BJ (cell line): ENCODE measurements at regions not wholly inside any gene's neighbourhood (a gene's known extent, or its start where the extent isn't known, plus 50 kb on each side); places are given as distances from the start of the nearest gene placed in this dataset.

Source experiments
- CTCF ChIA-PET: fragments of 350-600 bp; formaldehyde crosslinking; extraction: SDS; loops from one replicate; lab custom pipeline; 2021; ENCODE audit warnings: antibody characterized with exemption, inconsistent platforms; lab: Yijun Ruan, JAX
- POLR2A ChIA-PET: fragments of 300-600 bp; sonication (Branson Sonifier 250); formaldehyde crosslinking; extraction: SDS; loops from one replicate; lab custom pipeline; 2021; ENCODE audit warnings: antibody characterized with exemption; lab: Charles Lee
- DNase-seq: peaks from one replicate; pipeline ENCODE4 v3.0.0-alpha.2; 2011; ENCODE audit warnings: low read depth
- H3K27me3 ChIP-seq: 2 replicates; pipeline ENCODE4 v1.6.0; 2011; ENCODE audit warnings: low read length; ENCODE audit not compliant: control insufficient read depth, insufficient read depth
- H3K36me3 ChIP-seq: 2 replicates; pipeline ENCODE4 v1.5.1; 2011; ENCODE audit warnings: low read length; ENCODE audit not compliant: control insufficient read depth, insufficient read depth
- H3K4me3 ChIP-seq: 2 replicates; pipeline ENCODE4 v1.5.1; 2011; ENCODE audit warnings: low read depth, mild to moderate bottlenecking, control low read depth, low read length
- TF ChIP-seq, protein P1 (sequence below): IDR thresholded peaks from 2 replicates; pipeline ENCODE4 v1.5.1; 2011; ENCODE audit warnings: low read depth, mild to moderate bottlenecking, control low read depth, inconsistent platforms, low read length, moderate library complexity; ENCODE audit not compliant: insufficient read depth

DNA sequence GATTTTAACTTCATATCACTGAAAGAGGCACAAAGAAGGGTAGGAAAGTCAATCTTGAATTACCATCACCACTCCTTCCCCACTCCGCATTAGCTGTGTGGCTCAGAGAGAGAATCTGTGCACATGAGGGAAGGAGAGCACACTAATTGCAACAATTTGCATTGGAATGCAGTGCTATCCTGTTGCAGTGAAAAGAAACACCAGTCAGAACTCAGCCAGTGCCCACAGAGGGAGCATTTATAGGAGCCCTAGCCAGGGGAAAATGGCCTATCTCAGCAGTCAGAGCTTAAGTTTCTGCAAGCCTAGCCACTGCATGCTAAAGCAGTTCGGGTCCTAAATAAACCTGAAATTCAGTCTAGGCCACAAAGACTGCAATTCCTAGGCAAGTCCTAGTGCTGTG, 159.4 kb upstream of the AR start:
- TF ChIP-seq, protein P1, sequence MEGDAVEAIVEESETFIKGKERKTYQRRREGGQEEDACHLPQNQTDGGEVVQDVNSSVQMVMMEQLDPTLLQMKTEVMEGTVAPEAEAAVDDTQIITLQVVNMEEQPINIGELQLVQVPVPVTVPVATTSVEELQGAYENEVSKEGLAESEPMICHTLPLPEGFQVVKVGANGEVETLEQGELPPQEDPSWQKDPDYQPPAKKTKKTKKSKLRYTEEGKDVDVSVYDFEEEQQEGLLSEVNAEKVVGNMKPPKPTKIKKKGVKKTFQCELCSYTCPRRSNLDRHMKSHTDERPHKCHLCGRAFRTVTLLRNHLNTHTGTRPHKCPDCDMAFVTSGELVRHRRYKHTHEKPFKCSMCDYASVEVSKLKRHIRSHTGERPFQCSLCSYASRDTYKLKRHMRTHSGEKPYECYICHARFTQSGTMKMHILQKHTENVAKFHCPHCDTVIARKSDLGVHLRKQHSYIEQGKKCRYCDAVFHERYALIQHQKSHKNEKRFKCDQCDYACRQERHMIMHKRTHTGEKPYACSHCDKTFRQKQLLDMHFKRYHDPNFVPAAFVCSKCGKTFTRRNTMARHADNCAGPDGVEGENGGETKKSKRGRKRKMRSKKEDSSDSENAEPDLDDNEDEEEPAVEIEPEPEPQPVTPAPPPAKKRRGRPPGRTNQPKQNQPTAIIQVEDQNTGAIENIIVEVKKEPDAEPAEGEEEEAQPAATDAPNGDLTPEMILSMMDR, result no peak
- no peaks in the 10 kb centered on the region for H3K27me3 ChIP-seq
- H3K4me3 ChIP-seq, result no peak overlapping the region
- POLR2A ChIA-PET, result no interaction called here
- CTCF ChIA-PET, result no interaction called here
- H3K36me3 ChIP-seq, result no peaks in the 10 kb centered on the region
- no peak for DNase-seq

DNA sequence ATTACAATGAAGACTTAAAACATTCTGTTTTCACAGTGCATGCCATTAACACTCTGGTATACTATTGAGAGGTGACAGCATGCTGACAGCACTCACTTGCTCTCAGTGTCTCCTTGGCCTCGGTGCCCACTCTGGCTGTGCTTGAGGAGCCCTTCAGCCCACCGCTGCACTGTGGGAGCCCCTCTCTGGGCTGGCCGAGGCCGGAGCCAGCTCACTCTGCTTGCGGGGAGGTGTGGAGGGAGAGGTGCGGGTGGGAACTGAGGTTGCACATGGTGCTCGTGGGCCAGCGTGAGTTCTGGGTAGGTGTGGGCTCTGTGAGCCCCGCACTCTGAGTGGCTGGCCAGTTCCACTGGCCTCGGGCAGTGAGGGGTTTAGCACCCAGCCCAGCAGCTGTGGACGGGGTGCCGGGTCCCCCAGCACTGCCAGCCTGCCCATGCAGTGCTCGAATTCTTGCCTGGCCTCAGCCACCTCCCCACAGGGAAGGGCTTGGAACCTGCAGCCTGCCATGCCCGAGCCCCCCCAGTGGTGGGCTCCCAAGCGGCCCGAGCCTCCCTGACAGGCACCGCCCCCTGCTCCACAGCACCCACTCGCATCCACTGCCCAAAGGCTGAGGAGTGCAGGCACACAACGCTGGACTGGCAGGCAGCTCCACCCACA, 135.3 kb upstream of the AR start:
- ChIA-PET CTCF (no interaction called here), POLR2A (no interaction called here)
- no peak for DNase-seq
- H3K36me3 ChIP-seq, result no peaks in the 10 kb centered on the region
- TF ChIP-seq, protein P1, result no peak
- H3K27me3 ChIP-seq, result no peaks in the 10 kb centered on the region
- H3K4me3 ChIP-seq, result no peak overlapping the region

DNA sequence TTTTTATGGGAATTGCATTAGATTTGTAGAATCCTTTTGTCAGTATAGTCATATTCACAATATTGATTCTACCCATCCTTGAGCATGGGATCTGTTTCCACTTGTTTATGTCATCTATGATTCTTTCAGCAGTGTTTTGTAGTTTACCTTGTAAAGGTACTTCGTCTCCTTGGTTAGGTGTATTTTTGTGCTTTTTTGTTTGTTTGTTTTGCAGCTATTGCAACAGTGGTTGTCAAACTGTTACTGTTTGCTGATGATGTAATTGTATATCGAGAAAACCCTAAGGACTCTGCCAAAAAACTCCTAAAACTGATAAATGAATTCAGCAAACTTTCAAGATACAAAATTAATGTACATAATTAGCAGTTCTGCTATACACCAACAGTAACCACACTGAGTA, 127.9 kb upstream of the AR start:
- CTCF ChIA-PET, result no interaction called here
- POLR2A ChIA-PET, result no interaction called here
- Histone ChIP-seq H3K27me3 (no peaks in the 10 kb centered on the region), H3K36me3 (no peaks in the 10 kb centered on the region), H3K4me3 (no peak overlapping the region)
- DNase-seq, result no peak
- TF ChIP-seq, protein P1, result no peak

DNA sequence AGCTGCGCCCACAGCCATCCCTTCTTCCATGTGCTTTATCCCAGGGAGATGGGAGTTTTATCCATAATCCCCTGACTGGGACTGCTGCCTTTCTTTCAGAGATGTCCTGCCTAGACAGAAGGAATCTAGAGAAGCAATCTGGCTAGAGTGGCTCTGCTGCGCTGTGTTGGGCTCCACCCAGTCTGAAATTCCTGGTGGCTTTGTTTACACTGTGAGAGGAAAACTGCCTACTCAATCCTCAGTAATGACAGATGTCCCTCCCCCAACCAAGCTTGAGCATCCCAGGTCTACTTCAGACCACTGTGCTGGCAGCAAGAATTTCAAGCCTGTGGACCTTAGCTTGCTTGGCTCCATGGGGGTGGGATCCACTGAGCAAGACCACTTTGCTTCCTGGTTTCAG, 116.9 kb upstream of the AR start:
- no peak for DNase-seq
- Histone ChIP-seq H3K27me3 (no peaks in the 10 kb centered on the region), H3K36me3 (no peaks in the 10 kb centered on the region), H3K4me3 (no peak overlapping the region)
- TF ChIP-seq, protein P1, result no peak
- POLR2A ChIA-PET, result no interaction called here
- CTCF ChIA-PET, result no interaction called here

DNA sequence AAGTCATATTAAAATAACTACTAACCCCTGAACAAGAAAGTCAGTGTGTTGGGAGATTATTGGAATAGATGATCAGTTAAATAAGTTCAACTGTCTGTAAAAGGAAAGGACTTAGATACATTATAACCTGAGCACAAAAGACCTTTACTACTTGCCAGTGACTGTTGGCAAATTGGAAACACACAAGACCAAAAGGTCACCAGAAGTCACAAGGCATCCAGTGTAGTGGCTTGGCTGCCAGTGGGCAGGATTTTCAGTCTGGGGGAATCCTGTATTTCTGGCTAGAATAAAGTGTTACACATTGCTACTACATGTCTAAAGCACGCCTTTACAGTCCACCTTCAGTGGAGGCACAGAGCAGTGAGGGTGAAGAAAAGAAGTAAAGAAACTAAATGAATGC, 108.3 kb upstream of the AR start:
- H3K4me3 ChIP-seq, result no peak overlapping the region
- ChIA-PET POLR2A (no interaction called here), CTCF (no interaction called here)
- no peaks in the 10 kb centered on the region for H3K36me3 ChIP-seq
- no peaks in the 10 kb centered on the region for H3K27me3 ChIP-seq
- DNase-seq, result no peak
- TF ChIP-seq, protein P1, result no peak
